NT2/D1 (cell line): ENCODE measurements at regions not wholly inside any gene's neighbourhood (a gene's known extent, or its start where the extent isn't known, plus 50 kb on each side); places are given as distances from the start of the nearest gene placed in this dataset.
"Not testable (repeated sequence)": the region's sequence is repeated elsewhere in the genome, so short reads cannot be mapped to it uniquely, and the experiment has no call there.

ENCODE experiments used
- DNase-seq: peaks from one replicate; pipeline ENCODE4 v3.0.0-alpha.2; 2011; ENCODE audit warnings: low read depth, low spot score
- H3K27me3 ChIP-seq: 2 replicates; pipeline ENCODE4 v1.6.0; 2011; ENCODE audit warnings: mild to moderate bottlenecking; ENCODE audit not compliant: insufficient read length, insufficient read depth
- H3K36me3 ChIP-seq: 2 replicates; pipeline ENCODE4 v1.6.1; 2011; ENCODE audit warnings: mild to moderate bottlenecking, low read length, mixed read lengths; ENCODE audit not compliant: insufficient read depth, insufficient read length
- H3K4me1 ChIP-seq: 2 replicates; pipeline ENCODE4 v1.5.1; 2011; ENCODE audit not compliant: insufficient read depth, insufficient read length
- H3K4me3 ChIP-seq: 2 replicates; pipeline ENCODE4 v1.5.1; 2011; ENCODE audit warnings: low read depth; ENCODE audit not compliant: insufficient read length
- H3K9ac ChIP-seq: 2 replicates; pipeline ENCODE4 v1.6.0; 2011; ENCODE audit warnings: low read depth; ENCODE audit not compliant: insufficient read length
- H3K9me3 ChIP-seq: 2 replicates; pipeline ENCODE4 v1.5.1; 2011; ENCODE audit warnings: mild to moderate bottlenecking, low read length; ENCODE audit not compliant: insufficient read depth
- SUZ12 ChIP-seq: IDR thresholded peaks from 2 replicates; pipeline ENCODE4 v1.6.1; 2011; ENCODE audit not compliant: insufficient read length, insufficient read depth; ENCODE audit errors: extremely low read depth
- YY1 ChIP-seq: IDR thresholded peaks from 2 replicates; pipeline ENCODE4 v1.6.1; 2011; ENCODE audit not compliant: insufficient read length, insufficient read depth
- ZNF274 ChIP-seq: IDR thresholded peaks from 2 replicates; pipeline ENCODE4 v1.6.1; 2011; ENCODE audit warnings: mild to moderate bottlenecking, low read depth, low read length

DNA sequence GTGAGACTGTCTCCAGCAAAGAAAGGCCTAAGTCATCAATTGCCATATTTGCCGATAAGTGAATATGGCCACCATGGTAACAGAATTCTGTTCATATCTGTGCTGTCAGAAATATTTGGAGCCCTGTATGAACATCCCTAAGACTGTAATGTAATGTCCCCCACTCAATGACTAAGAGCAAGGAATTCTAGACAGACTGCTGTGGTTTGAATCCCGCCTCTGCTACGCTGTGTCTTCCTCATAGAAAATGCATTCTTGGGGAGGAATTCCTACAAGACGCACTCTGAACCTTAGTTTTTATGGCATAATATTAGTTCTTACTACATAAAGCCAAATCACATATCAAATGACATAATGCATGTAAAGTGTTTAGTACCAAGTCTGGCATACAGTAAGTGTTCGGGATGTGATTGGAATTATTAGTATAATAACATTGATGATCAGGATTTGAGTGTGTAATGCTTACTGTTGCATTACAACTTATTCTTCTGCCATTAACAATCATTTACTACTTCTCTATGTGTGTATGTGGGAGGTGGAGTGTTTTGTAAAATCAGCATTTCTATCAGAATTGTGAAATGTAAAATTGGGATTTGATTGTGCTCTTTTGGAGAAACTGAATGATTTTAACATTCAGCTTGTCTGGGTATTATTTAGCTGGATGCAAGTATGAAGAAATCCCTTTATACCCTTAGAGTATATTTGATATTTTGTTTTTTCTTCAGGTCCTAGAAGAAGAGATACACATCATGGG, 103.0 kb downstream of the OLIG3 start:
- H3K9me3 ChIP-seq = no peaks in the 10 kb centered on the region
- no peak for DNase-seq
- no peak overlapping the region for H3K9ac ChIP-seq
- H3K4me1 ChIP-seq = no peaks in the 10 kb centered on the region
- no peaks in the 10 kb centered on the region for H3K36me3 ChIP-seq
- H3K27me3 ChIP-seq = no peaks in the 10 kb centered on the region
- H3K4me3 ChIP-seq = no peak overlapping the region
- TF ChIP-seq SUZ12 (no peak), YY1 (no peak)

DNA sequence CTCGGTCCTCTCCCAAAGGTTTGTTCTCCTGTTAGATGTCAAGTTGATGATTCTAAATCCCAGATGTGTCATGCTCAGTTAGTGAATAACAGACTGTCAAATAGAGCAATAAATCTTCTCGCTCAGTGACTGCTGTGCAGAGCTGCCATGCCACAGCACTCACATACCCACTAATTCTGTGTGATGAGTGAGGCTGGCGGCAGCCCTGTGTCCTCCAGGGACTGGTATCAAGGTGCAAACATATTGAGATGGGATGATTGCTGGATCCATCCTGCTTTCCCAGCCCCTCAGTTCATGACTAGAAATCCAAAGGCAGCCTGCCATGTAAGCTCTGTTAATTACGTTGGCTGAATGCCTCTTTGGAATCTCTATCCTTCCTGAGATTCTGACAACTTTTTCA, 103.9 kb downstream of the OLIG3 start:
- Histone ChIP-seq H3K9ac (no peak overlapping the region), H3K27me3 (no peaks in the 10 kb centered on the region)

DNA sequence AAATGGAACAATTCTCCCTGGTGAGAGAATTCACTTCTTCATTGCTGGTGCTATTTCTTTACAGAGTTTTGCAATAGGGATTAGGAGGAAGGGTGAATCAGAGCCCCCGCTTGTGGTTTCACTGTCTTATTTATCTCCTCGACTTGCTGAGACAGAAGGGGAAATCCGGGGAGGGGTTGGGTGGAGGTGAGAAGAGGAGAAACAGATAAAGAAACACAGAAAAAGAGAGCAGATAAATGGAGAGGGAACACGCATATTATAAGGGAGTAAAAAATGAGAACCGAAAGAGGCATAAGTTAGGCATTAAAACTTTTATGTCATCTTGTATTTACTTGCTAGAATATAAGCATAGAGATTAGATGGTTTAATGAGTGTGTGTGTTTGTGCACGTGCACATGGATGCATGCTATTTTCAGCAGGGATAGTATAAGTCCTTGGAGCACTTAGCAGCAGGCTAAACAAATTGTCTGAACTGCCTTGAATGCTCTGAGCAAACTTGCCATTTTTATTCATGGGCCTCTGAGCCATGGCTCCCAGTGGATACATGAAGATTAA, 105.0 kb downstream of the OLIG3 start:
- H3K9ac ChIP-seq = no peak overlapping the region
- DNase-seq = no peak
- TF ChIP-seq YY1 = no peak
- no peak for TF ChIP-seq SUZ12
- TF ChIP-seq ZNF274 = no peak
- H3K9me3 ChIP-seq = no peaks in the 10 kb centered on the region
- no peaks in the 10 kb centered on the region for H3K4me1 ChIP-seq
- H3K4me3 ChIP-seq = no peak overlapping the region
- H3K36me3 ChIP-seq = no peaks in the 10 kb centered on the region
- H3K27me3 ChIP-seq = no peaks in the 10 kb centered on the region

More for the DNA sequence above, 103.9 kb downstream of the OLIG3 start:
- DNase-seq = no peak
- no peaks in the 10 kb centered on the region for H3K4me1 ChIP-seq
- H3K4me3 ChIP-seq = no peak overlapping the region
- TF ChIP-seq YY1 (no peak), SUZ12 (no peak), ZNF274 (no peak)
- H3K36me3 ChIP-seq = no peaks in the 10 kb centered on the region
- H3K9me3 ChIP-seq = no peaks in the 10 kb centered on the region

DNA sequence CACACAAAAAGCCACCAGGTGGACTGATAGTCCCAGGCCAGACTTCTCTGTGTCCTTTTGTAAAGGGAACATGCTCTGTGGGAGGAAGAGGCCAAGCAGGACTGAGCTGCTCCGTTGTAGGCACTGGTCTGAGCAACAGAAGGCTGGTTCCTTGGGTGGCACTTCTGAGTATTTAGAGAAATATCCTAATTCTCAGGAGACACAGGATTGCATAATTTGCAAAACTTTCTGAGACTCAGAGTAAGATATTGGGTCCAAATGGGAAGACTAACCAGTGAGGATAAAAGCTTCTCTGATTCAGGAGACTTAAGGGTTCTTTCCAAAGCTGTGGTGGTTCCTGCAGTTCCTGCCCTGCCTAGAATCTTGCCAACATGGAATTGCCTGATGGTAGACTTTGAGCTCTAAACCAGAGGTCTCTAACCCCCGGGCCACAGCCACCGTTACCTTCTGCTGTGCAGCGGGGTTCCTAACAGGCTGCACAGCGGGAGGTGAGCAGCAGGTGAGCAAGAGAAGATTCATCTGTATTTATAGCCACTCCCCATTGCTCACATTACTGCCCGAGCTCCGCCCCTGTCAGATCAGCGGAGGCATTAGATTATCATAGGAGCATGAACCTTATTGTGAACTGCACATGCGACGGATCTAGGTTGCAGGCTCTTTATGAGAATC, 107.0 kb downstream of the OLIG3 start:
- Histone ChIP-seq H3K4me1 (no peaks in the 10 kb centered on the region), H3K27me3 (no peaks in the 10 kb centered on the region), H3K4me3 (no peak overlapping the region), H3K9me3 (no peaks in the 10 kb centered on the region), H3K9ac (no peak overlapping the region), H3K36me3 (no peaks in the 10 kb centered on the region)
- no peak for DNase-seq
- TF ChIP-seq ZNF274 (no peak), SUZ12 (no peak), YY1 (no peak)

DNA sequence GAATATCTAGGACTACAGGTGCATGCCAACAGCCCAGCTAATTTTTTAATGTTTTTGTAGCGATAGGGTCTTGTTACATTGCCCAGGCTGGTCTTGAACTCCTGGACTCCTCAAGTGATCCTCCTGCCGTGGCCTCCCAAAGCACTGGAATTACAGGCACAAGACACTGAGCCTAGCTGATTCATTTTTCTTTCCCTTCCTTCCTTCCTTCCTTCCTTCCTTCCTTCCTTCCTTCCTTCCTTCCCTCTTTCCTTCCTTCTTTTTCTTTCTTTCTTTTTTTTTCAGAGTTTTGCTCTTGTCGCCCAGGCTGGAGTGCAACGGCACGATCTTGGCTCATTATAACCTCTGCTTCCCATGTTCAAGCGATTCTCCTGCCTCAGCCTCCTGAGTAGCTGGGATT, 110.9 kb downstream of the OLIG3 start:
- H3K4me1 ChIP-seq, DNase-seq, H3K9ac ChIP-seq, H3K4me3 ChIP-seq, H3K9me3 ChIP-seq, H3K27me3 ChIP-seq, H3K36me3 ChIP-seq: not testable (repeated sequence)

DNA sequence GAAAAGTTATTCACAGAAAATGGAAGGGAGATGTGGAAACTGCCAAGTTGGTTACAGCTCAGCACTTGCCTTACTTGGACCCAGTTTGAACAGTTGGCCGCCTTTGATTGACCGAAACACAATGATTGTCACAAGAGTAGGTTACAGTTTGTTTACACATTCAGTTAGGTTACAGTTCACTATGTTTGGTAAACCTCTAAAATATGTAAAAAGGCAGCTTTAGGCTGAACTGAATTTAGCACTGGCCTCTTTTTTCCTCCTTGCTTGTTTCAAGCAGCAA, 116.2 kb downstream of the OLIG3 start:
- H3K36me3 ChIP-seq = no peaks in the 10 kb centered on the region
- H3K4me1 ChIP-seq = no peaks in the 10 kb centered on the region
- no peak overlapping the region for H3K4me3 ChIP-seq
- TF ChIP-seq YY1 (no peak), ZNF274 (no peak), SUZ12 (no peak)
- H3K9ac ChIP-seq = no peak overlapping the region
- no peaks in the 10 kb centered on the region for H3K27me3 ChIP-seq
- H3K9me3 ChIP-seq = no peaks in the 10 kb centered on the region
- no peak for DNase-seq

DNA sequence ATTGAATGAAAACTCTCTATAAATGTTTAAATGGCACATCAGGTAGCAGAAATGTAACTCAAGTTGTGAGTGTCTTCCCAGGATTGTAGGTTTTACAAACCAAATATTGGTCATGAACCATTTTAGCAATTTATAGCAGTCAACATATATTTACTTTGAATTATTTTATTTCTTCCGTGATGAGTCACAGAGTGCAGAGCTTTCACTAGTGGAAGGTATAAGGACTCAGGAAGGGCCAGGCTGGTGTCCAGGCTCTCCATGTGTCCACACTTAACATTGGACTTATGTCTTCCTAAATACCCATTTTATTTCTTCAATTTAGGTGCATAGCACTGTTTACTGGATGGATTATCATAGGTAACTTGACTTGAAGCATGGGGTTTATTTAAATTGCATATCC, 120.9 kb downstream of the OLIG3 start:
- Histone ChIP-seq H3K27me3 (no peaks in the 10 kb centered on the region), H3K4me1 (no peaks in the 10 kb centered on the region)

More for the DNA sequence above, 120.9 kb downstream of the OLIG3 start:
- Histone ChIP-seq H3K36me3 (no peaks in the 10 kb centered on the region), H3K4me3 (no peak overlapping the region), H3K9ac (no peak overlapping the region), H3K9me3 (no peaks in the 10 kb centered on the region)
- no peak for DNase-seq
- TF ChIP-seq SUZ12 (no peak), YY1 (no peak), ZNF274 (no peak)
